GM12878 (cell line): ENCODE measurements at regions not wholly inside any gene's neighbourhood (a gene's known extent, or its start where the extent isn't known, plus 50 kb on each side); places are given as distances from the start of the nearest gene placed in this dataset.

ENCODE experiments used
- ATAC-seq: fragments of 200-7000 bp; cut with Tn5 transposase; 3 replicates; pipeline ENCODE4 v1.9.1; 2020; ENCODE audit warnings: mild to moderate bottlenecking, moderate library complexity
- BruUV-seq: library from RNA; stranded (reverse); fragments of 400-500 nt; replicated peaks from 2 replicates; lab custom pipeline; 2021; lab: Mats Ljungman, UMichigan
- CTCF ChIA-PET: fragments of 300-600 bp; sonication (Branson Sonifier 250); formaldehyde crosslinking; extraction: SDS; loops from one replicate; lab custom pipeline; 2021; ENCODE audit warnings: inconsistent platforms; lab: Yijun Ruan, JAX
- POLR2A ChIA-PET: fragments of 350-600 bp; formaldehyde crosslinking; extraction: SDS; loops from one replicate; lab custom pipeline; 2021; ENCODE audit warnings: inconsistent platforms; lab: Charles Lee
- RAD21 ChIA-PET: fragments of 300-600 bp; sonication (Branson Sonifier 250); formaldehyde crosslinking; loops from one replicate; lab custom pipeline; 2023; ENCODE audit warnings: antibody characterized with exemption; ENCODE audit not compliant: unreplicated experiment; lab: Charles Lee
- SMC1A ChIA-PET: fragments of 300-600 bp; sonication (Branson Sonifier 250); formaldehyde crosslinking; loops from one replicate; lab custom pipeline; 2023; ENCODE audit not compliant: unreplicated experiment, uncharacterized antibody; lab: Charles Lee
- DNase-seq: peaks from one replicate; pipeline ENCODE4 v3.0.0-alpha.2; 2011; ENCODE audit warnings: low read depth, low spot score
- FAIRE-seq: peaks from 3 replicates; lab custom pipeline; 2011; peaks lifted over from hg19 to GRCh38; lab: Jason Lieb, UNC
- H2AFZ ChIP-seq: 2 replicates; pipeline ENCODE4 v1.6.0; 2011; ENCODE audit warnings: low read depth, low read length, control low read depth; ENCODE audit not compliant: control insufficient read depth
- H3K27ac ChIP-seq: 2 replicates; pipeline ENCODE4 v1.5.1; 2011; ENCODE audit warnings: control low read depth; ENCODE audit not compliant: control insufficient read depth, insufficient read depth
- H3K27me3 ChIP-seq, 2 experiments: replicated peaks in 1 of 2; 2 replicates each; pipeline versions ENCODE4 v1.6.0 to v1.6.1; 2011; ENCODE audit warnings: low read length in 1 of 2; ENCODE audit not compliant: control insufficient read depth in 2 of 2, insufficient read depth in 2 of 2
- H3K36me3 ChIP-seq, 2 experiments: 2 replicates each; pipeline ENCODE4 v1.5.1; 2011; ENCODE audit warnings: low read length in 1 of 2; ENCODE audit not compliant: control insufficient read depth in 2 of 2, insufficient read depth in 2 of 2
- H3K4me1 ChIP-seq: 2 replicates; pipeline ENCODE4 v1.6.1; 2011; ENCODE audit warnings: mild to moderate bottlenecking, low read length, moderate library complexity, mixed read lengths; ENCODE audit not compliant: control insufficient read depth, insufficient read depth
- H3K4me2 ChIP-seq: 2 replicates; pipeline ENCODE4 v1.6.0; 2011; ENCODE audit warnings: control low read depth; ENCODE audit not compliant: control insufficient read depth, insufficient read depth
- H3K4me3 ChIP-seq: fragments of 200-600 bp; sonication (generic); 2 replicates; pipeline ENCODE4 v1.5.1; 2016
- H3K79me2 ChIP-seq: 2 replicates; pipeline ENCODE4 v1.6.0; 2011; ENCODE audit warnings: low read length; ENCODE audit not compliant: control insufficient read depth, insufficient read depth
- H3K9ac ChIP-seq: 2 replicates; pipeline ENCODE4 v1.8.0; 2011; ENCODE audit warnings: low read length, control low read depth, mixed read lengths; ENCODE audit not compliant: control insufficient read depth, insufficient read depth
- H3K9me3 ChIP-seq: replicated peaks from 3 replicates; pipeline ENCODE4 v1.5.1; 2011; ENCODE audit warnings: mild to moderate bottlenecking, low read length; ENCODE audit not compliant: control insufficient read depth, insufficient read depth
- H4K20me1 ChIP-seq: 2 replicates; pipeline ENCODE4 v1.6.0; 2011; ENCODE audit not compliant: control insufficient read depth, insufficient read depth
- CEBPZ ChIP-seq: fragments of 150-350 bp; IDR thresholded peaks from 2 replicates; pipeline ENCODE4 v1.6.1; 2016; ENCODE audit warnings: low read depth, low read length
- MEF2B ChIP-seq: fragments of 450-650 bp; IDR thresholded peaks from 2 replicates; pipeline ENCODE4 v1.6.1; 2018; ENCODE audit warnings: mild to moderate bottlenecking, moderate library complexity; ENCODE audit not compliant: partially characterized antibody, poor library complexity, severe bottlenecking
- POLR2AphosphoS5 ChIP-seq: IDR thresholded peaks from 2 replicates; pipeline ENCODE4 v1.6.1; 2011; ENCODE audit warnings: mild to moderate bottlenecking, low read length, inconsistent platforms
- USF2 ChIP-seq: IDR thresholded peaks from 2 replicates; pipeline ENCODE4 v1.6.1; 2011; ENCODE audit warnings: low read depth, low read length, improper control_type of control experiment, borderline replicate concordance
- ZBTB11 ChIP-seq: fragments of 450-650 bp; formaldehyde crosslinking; IDR thresholded peaks from 2 replicates; pipeline ENCODE4 v1.5.0; 2022; ENCODE audit warnings: mild to moderate bottlenecking, missing genetic modification characterization
- WGBS: methylation state at CpG from one replicate; pipeline ENCODE4 v1.1.6; 2016; ENCODE audit warnings: low lambda C conversion rate; ENCODE audit not compliant: insufficient replicate concordance, insufficient coverage; ENCODE audit errors: missing lambda C conversion rate; 5-methylcytosine and 5-hydroxymethylcytosine counted together
- in situ Hi-C: fragments of 300-500 bp; cut with MboI; formaldehyde crosslinking; loops from 9 replicates; pipeline ENCODE4 v1.14.3; 2018; ENCODE audit warnings: mixed read lengths
- intact Hi-C: fragments of 100-400 bp; cut with micrococcal nuclease; formaldehyde crosslinking; loops from one replicate; pipeline ENCODE4 v1.14.2; 2022; ENCODE audit not compliant: unreplicated experiment

- RAD21 ChIA-PET = no interaction called here
- Histone ChIP-seq H3K9me3 (no peaks in the 10 kb centered on the region), H3K27me3 (no peaks in the 10 kb centered on the region; a peak in 1 of 4 replicates), H2AFZ (no peak overlapping the region), H3K9ac (no peak overlapping the region), H4K20me1 (no peaks in the 10 kb centered on the region), H3K4me3 (no peak overlapping the region), H3K36me3 (no peaks in the 10 kb centered on the region), H3K27ac (no peak overlapping the region), H3K4me1 (no peaks in the 10 kb centered on the region), H3K4me2 (no peak overlapping the region), H3K79me2 (no peaks in the 10 kb centered on the region)
- TF ChIP-seq POLR2AphosphoS5 = no peak
- ATAC-seq = no peak
- intact Hi-C loops (no loop called here), in situ Hi-C loops (no loop called here)
- no peak for FAIRE-seq
- 45% methylated on average over 10 of the region's 10 CpGs for WGBS
- no peak for DNase-seq
- SMC1A ChIA-PET = interaction anchor here (1.0 to 1.2 kb wide), 2 partner anchors 43 to 267 kb away, joined by 3 to 5 read pairs; no protein-coding TSS in a partner anchor
- POLR2A ChIA-PET = no interaction called here
- no TSS peak for BruUV-seq
- CTCF ChIA-PET = no interaction called here
These were observed 261.8 kb upstream of the RNF32 start for GRCh38 chr7:156378806-156379205.

GRCh38 chr7:156376317-156376716 is 264.3 kb upstream of the RNF32 start:
- H3K4me3 ChIP-seq = no peak overlapping the region
- no peak for FAIRE-seq
- 40% methylated on average over 7 of the region's 7 CpGs for WGBS
- ChIA-PET CTCF (no interaction called here), POLR2A (no interaction called here), RAD21 (interaction anchor here (0.9 to 1.6 kb wide), 2 partner anchors 10 to 156 kb away, joined by 3 to 5 read pairs; no protein-coding TSS in a partner anchor), SMC1A (no interaction called here)
- H3K27me3 ChIP-seq = no peaks in the 10 kb centered on the region; a peak in 1 of 4 replicates
- TF ChIP-seq MEF2B (peak; percentile 89), USF2 (no peak), CEBPZ (no peak), ZBTB11 (CRISPR knock-in tag) (no peak)
- no peaks in the 10 kb centered on the region for H3K9me3 ChIP-seq
- H4K20me1 ChIP-seq = no peaks in the 10 kb centered on the region
- intact Hi-C loops = no loop called here
- ATAC-seq = peak; percentile 51
- H3K4me1 ChIP-seq = no peaks in the 10 kb centered on the region
- no peak overlapping the region for H2AFZ ChIP-seq
- BruUV-seq = no TSS peak
- no peaks in the 10 kb centered on the region for H3K36me3 ChIP-seq
- H3K4me2 ChIP-seq = no peak overlapping the region
- no peak for DNase-seq
- in situ Hi-C loops = no loop called here
- no peaks in the 10 kb centered on the region for H3K79me2 ChIP-seq
- no peak overlapping the region for H3K27ac ChIP-seq
- H3K9ac ChIP-seq = no peak overlapping the region
